ENCODE measurements at regions not wholly inside any gene's neighbourhood (a gene's known extent, or its start where the extent isn't known, plus 50 kb on each side); places are given as distances from the start of the nearest gene placed in this dataset.

GRCh38 chr6:94323853-94324252, 904.5 kb upstream of the EPHA7 start:
- H3K36me3 Mint-ChIP-seq (ENCODE audit: low read depth, unreplicated experiment) = no peaks in the 10 kb centered on the region
- H3K27me3 Mint-ChIP-seq (ENCODE audit: unreplicated experiment) = peaks cover 3% of the 10 kb centered on the region
- H3K4me3 Mint-ChIP-seq (ENCODE audit: unreplicated experiment) = no peak overlapping the region
- TF ChIP-seq CTCF (IDR thresholded peaks at IDR 0.05; ENCODE audit: unreplicated experiment) = no peak
- H3K27ac Mint-ChIP-seq (ENCODE audit: unreplicated experiment) = no peak overlapping the region
- no peaks in the 10 kb centered on the region for H3K4me1 Mint-ChIP-seq (ENCODE audit: unreplicated experiment)
- no peaks in the 10 kb centered on the region for H3K9me3 Mint-ChIP-seq (ENCODE audit: unreplicated experiment)
- no peak for DNase-seq (ENCODE audit: low spot score)

GRCh38 chr6:94300424-94301144, 881.2 kb upstream of the EPHA7 start:
- TF ChIP-seq CTCF (IDR thresholded peaks at IDR 0.05; ENCODE audit: unreplicated experiment) = no peak
- peaks cover 2% of the 10 kb centered on the region for H3K27me3 Mint-ChIP-seq (ENCODE audit: unreplicated experiment)
- H3K36me3 Mint-ChIP-seq (ENCODE audit: low read depth, unreplicated experiment) = no peaks in the 10 kb centered on the region
- DNase-seq (ENCODE audit: low spot score) = no peak
- H3K27ac Mint-ChIP-seq (ENCODE audit: unreplicated experiment) = no peak overlapping the region
- H3K4me3 Mint-ChIP-seq (ENCODE audit: unreplicated experiment) = no peak overlapping the region
- H3K9me3 Mint-ChIP-seq (ENCODE audit: unreplicated experiment) = no peaks in the 10 kb centered on the region
- H3K4me1 Mint-ChIP-seq (ENCODE audit: unreplicated experiment) = no peaks in the 10 kb centered on the region

- Mint-ChIP-seq H3K4me1 (ENCODE audit: unreplicated experiment) (peaks cover 11% of the 10 kb centered on the region), H3K27me3 (ENCODE audit: unreplicated experiment) (no peaks in the 10 kb centered on the region), H3K4me3 (ENCODE audit: unreplicated experiment) (no peak overlapping the region), H3K9me3 (ENCODE audit: unreplicated experiment) (no peaks in the 10 kb centered on the region), H3K36me3 (ENCODE audit: low read depth, unreplicated experiment) (no peaks in the 10 kb centered on the region), H3K27ac (ENCODE audit: unreplicated experiment) (no peak overlapping the region)
- DNase-seq (ENCODE audit: low spot score) = no peak
- no peak for TF ChIP-seq CTCF (IDR thresholded peaks at IDR 0.05; ENCODE audit: unreplicated experiment)
These were observed 869.8 kb upstream of the EPHA7 start for GRCh38 chr6:94289131-94289530.

GRCh38 chr6:94278146-94278545, 858.8 kb upstream of the EPHA7 start:
- Mint-ChIP-seq H3K4me3 (ENCODE audit: unreplicated experiment) (no peak overlapping the region), H3K9me3 (ENCODE audit: unreplicated experiment) (no peaks in the 10 kb centered on the region), H3K4me1 (ENCODE audit: unreplicated experiment) (no peaks in the 10 kb centered on the region), H3K27me3 (ENCODE audit: unreplicated experiment) (no peaks in the 10 kb centered on the region), H3K36me3 (ENCODE audit: low read depth, unreplicated experiment) (no peaks in the 10 kb centered on the region), H3K27ac (ENCODE audit: unreplicated experiment) (no peak overlapping the region)
- TF ChIP-seq CTCF (IDR thresholded peaks at IDR 0.05; ENCODE audit: unreplicated experiment) = no peak
- no peak for DNase-seq (ENCODE audit: low spot score)

GRCh38 chr6:94272327-94272726, 853.0 kb upstream of the EPHA7 start:
- Mint-ChIP-seq H3K4me1 (ENCODE audit: unreplicated experiment) (no peaks in the 10 kb centered on the region), H3K36me3 (ENCODE audit: low read depth, unreplicated experiment) (no peaks in the 10 kb centered on the region), H3K9me3 (ENCODE audit: unreplicated experiment) (no peaks in the 10 kb centered on the region), H3K4me3 (ENCODE audit: unreplicated experiment) (no peak overlapping the region), H3K27ac (ENCODE audit: unreplicated experiment) (no peak overlapping the region), H3K27me3 (ENCODE audit: unreplicated experiment) (no peaks in the 10 kb centered on the region)
- TF ChIP-seq CTCF (IDR thresholded peaks at IDR 0.05; ENCODE audit: unreplicated experiment) = no peak
- DNase-seq (ENCODE audit: low spot score) = no peak

Data from endothelial cell (in vitro differentiated cells).